H9 (cell line): ENCODE measurements at regions not wholly inside any gene's neighbourhood (a gene's known extent, or its start where the extent isn't known, plus 50 kb on each side); places are given as distances from the start of the nearest gene placed in this dataset.

Experiments used
- DNase-seq: peaks from one replicate; pipeline ENCODE4 v3.0.0-alpha.2; 2017
- H2AFZ ChIP-seq: one replicate; pipeline ENCODE4 v1.6.1; 2013; ENCODE audit warnings: mild to moderate bottlenecking, low read length, control low read depth, moderate library complexity
- H2AK5ac ChIP-seq: 2 replicates; pipeline ENCODE4 v1.6.1; 2013; ENCODE audit warnings: low read length, control low read depth, mixed read lengths; ENCODE audit not compliant: insufficient read length
- H2BK120ac ChIP-seq: one replicate; pipeline ENCODE4 v1.6.1; 2013; ENCODE audit warnings: low read depth, mild to moderate bottlenecking, low read length, control low read depth, inconsistent platforms; ENCODE audit not compliant: poor library complexity, severe bottlenecking
- H2BK12ac ChIP-seq: 2 replicates; pipeline ENCODE4 v1.6.1; 2013; ENCODE audit warnings: low read length, control low read depth, mixed read lengths, low read depth; ENCODE audit not compliant: insufficient read length
- H2BK15ac ChIP-seq: 2 replicates; pipeline ENCODE4 v1.6.1; 2013; ENCODE audit warnings: low read depth, low read length, control low read depth
- H2BK20ac ChIP-seq: one replicate; pipeline ENCODE4 v1.6.1; 2013; ENCODE audit warnings: low read depth, mild to moderate bottlenecking, low read length, control low read depth, inconsistent platforms; ENCODE audit not compliant: poor library complexity, severe bottlenecking
- H2BK5ac ChIP-seq: 2 replicates; pipeline ENCODE4 v1.6.1; 2013; ENCODE audit warnings: low read length, control low read depth, mixed read lengths; ENCODE audit not compliant: insufficient read length
- H3K14ac ChIP-seq: 2 replicates; pipeline ENCODE4 v1.6.1; 2013; ENCODE audit warnings: low read length, control low read depth; ENCODE audit not compliant: insufficient read depth
- H3K18ac ChIP-seq: 2 replicates; pipeline ENCODE4 v1.6.1; 2013; ENCODE audit warnings: low read depth, mild to moderate bottlenecking, mixed read lengths, low read length, control low read depth; ENCODE audit not compliant: insufficient read length
- H3K23ac ChIP-seq: 2 replicates; pipeline ENCODE4 v1.6.1; 2013; ENCODE audit warnings: low read length, control low read depth, mixed read lengths, low read depth; ENCODE audit not compliant: insufficient read length
- H3K23me2 ChIP-seq: 2 replicates; pipeline ENCODE4 v1.6.1; 2013; ENCODE audit warnings: low read depth, mild to moderate bottlenecking, mixed read lengths, low read length, control low read depth; ENCODE audit not compliant: insufficient read length, poor library complexity, severe bottlenecking
- H3K27ac ChIP-seq: 2 replicates; pipeline ENCODE4 v1.5.1; 2013; ENCODE audit warnings: low read length, control low read depth, mixed read lengths, low read depth; ENCODE audit not compliant: insufficient read length
- H3K27me3 ChIP-seq: 2 replicates; pipeline ENCODE4 v1.6.1; 2013; ENCODE audit warnings: low read length, control low read depth, inconsistent platforms; ENCODE audit not compliant: insufficient read depth
- H3K4ac ChIP-seq: 2 replicates; pipeline ENCODE4 v1.6.1; 2013; ENCODE audit warnings: low read depth, mild to moderate bottlenecking, control low read depth, inconsistent platforms, low read length, moderate library complexity
- H3K4me1 ChIP-seq: 2 replicates; pipeline ENCODE4 v1.6.1; 2013; ENCODE audit warnings: low read length, control low read depth, inconsistent platforms; ENCODE audit not compliant: insufficient read depth
- H3K4me2 ChIP-seq: 2 replicates; pipeline ENCODE4 v1.6.1; 2013; ENCODE audit warnings: low read length, control low read depth, mixed read lengths; ENCODE audit not compliant: insufficient read length, insufficient read depth
- H3K56ac ChIP-seq: 2 replicates; pipeline ENCODE4 v1.6.1; 2013; ENCODE audit warnings: low read depth, mild to moderate bottlenecking, mixed read lengths, low read length, control low read depth; ENCODE audit not compliant: insufficient read length
- H3K79me1 ChIP-seq: 2 replicates; pipeline ENCODE4 v1.6.1; 2013; ENCODE audit warnings: low read depth, mild to moderate bottlenecking, moderate library complexity, low read length, control low read depth, inconsistent platforms; ENCODE audit not compliant: insufficient read depth, poor library complexity, severe bottlenecking
- H3K79me2 ChIP-seq: 2 replicates; pipeline ENCODE4 v1.6.1; 2013; ENCODE audit warnings: low read length, control low read depth, inconsistent platforms; ENCODE audit not compliant: insufficient read depth
- H3K9ac ChIP-seq: 2 replicates; pipeline ENCODE4 v1.6.1; 2013; ENCODE audit warnings: low read length, control low read depth, mixed read lengths; ENCODE audit not compliant: insufficient read length; ENCODE audit errors: extremely low read depth
- H3K9me3 ChIP-seq: one replicate; pipeline ENCODE4 v1.6.1; 2013; ENCODE audit warnings: low read depth, low read length, inconsistent platforms; ENCODE audit not compliant: control insufficient read depth
- H3T11ph ChIP-seq: one replicate; pipeline ENCODE4 v1.6.1; 2013; ENCODE audit warnings: mild to moderate bottlenecking, low read length, control low read depth, inconsistent platforms
- H4K20me1 ChIP-seq: one replicate; pipeline ENCODE4 v1.6.1; 2013; ENCODE audit not compliant: control insufficient read depth, insufficient read length, insufficient read depth
- H4K5ac ChIP-seq: 2 replicates; pipeline ENCODE4 v1.6.1; 2013; ENCODE audit warnings: low read depth, mild to moderate bottlenecking, mixed read lengths, low read length, control low read depth; ENCODE audit not compliant: insufficient read length
- H4K8ac ChIP-seq: replicated peaks from 2 replicates; pipeline ENCODE4 v1.6.1; 2013; ENCODE audit warnings: low read length, control low read depth, mixed read lengths, low read depth; ENCODE audit not compliant: insufficient read length
- H4K91ac ChIP-seq: 2 replicates; pipeline ENCODE4 v1.6.1; 2013; ENCODE audit warnings: low read depth, mild to moderate bottlenecking, moderate library complexity, mixed read lengths, low read length, control low read depth; ENCODE audit not compliant: insufficient read length
- H3K27ac Mint-ChIP-seq, 3 experiments: 2 replicates in 2 of 3; 3 replicates in 1 of 3; pipeline ENCODE4 v1.8.0; 2020 to 2021; ENCODE audit warnings: mixed read lengths in 3 of 3, mild to moderate bottlenecking in 1 of 3, moderate library complexity in 1 of 3
- H3K27me3 Mint-ChIP-seq: 2 replicates; pipeline ENCODE4 v1.8.0; 2021; ENCODE audit warnings: low read depth, mild to moderate bottlenecking, moderate library complexity, mixed read lengths
- H3K36me3 Mint-ChIP-seq, 3 experiments: 2 replicates in 2 of 3; 3 replicates in 1 of 3; pipeline ENCODE4 v1.8.0; 2020 to 2021; ENCODE audit warnings: low read depth in 3 of 3, mixed read lengths in 3 of 3; ENCODE audit not compliant: insufficient read depth in 1 of 3
- H3K4me1 Mint-ChIP-seq, 2 experiments: 2 replicates each; pipeline ENCODE4 v1.8.0; 2020; ENCODE audit warnings: mixed read lengths in 2 of 2
- H3K4me3 Mint-ChIP-seq, 2 experiments: 2 replicates in 1 of 2; 3 replicates in 1 of 2; pipeline ENCODE4 v1.8.0; 2020 to 2021; ENCODE audit warnings: mild to moderate bottlenecking in 2 of 2, mixed read lengths in 2 of 2, moderate library complexity in 1 of 2
- H3K9me3 Mint-ChIP-seq, 2 experiments: 2 replicates in 1 of 2; 3 replicates in 1 of 2; pipeline ENCODE4 v1.8.0; 2020; ENCODE audit warnings: mild to moderate bottlenecking in 2 of 2, mixed read lengths in 2 of 2, moderate library complexity in 1 of 2
- WGBS: extraction: QIAGEN DNeasy Blood & Tissue Kit; methylation state at CpG from one replicate; pipeline ENCODE4 v1.1.7; 2013; ENCODE audit warnings: missing lambda C conversion rate, low lambda C conversion rate, mixed read lengths; ENCODE audit not compliant: insufficient read length; ENCODE audit errors: extremely low coverage; 5-methylcytosine and 5-hydroxymethylcytosine counted together
- TF ChIP-seq, protein P1 (sequence below): fragments of 200-600 bp; sonication (generic); conservative IDR thresholded peaks from 3 replicates; pipeline ENCODE4 v1.8.0; 2021; ENCODE audit warnings: antibody characterized with exemption, mild to moderate bottlenecking

DNA sequence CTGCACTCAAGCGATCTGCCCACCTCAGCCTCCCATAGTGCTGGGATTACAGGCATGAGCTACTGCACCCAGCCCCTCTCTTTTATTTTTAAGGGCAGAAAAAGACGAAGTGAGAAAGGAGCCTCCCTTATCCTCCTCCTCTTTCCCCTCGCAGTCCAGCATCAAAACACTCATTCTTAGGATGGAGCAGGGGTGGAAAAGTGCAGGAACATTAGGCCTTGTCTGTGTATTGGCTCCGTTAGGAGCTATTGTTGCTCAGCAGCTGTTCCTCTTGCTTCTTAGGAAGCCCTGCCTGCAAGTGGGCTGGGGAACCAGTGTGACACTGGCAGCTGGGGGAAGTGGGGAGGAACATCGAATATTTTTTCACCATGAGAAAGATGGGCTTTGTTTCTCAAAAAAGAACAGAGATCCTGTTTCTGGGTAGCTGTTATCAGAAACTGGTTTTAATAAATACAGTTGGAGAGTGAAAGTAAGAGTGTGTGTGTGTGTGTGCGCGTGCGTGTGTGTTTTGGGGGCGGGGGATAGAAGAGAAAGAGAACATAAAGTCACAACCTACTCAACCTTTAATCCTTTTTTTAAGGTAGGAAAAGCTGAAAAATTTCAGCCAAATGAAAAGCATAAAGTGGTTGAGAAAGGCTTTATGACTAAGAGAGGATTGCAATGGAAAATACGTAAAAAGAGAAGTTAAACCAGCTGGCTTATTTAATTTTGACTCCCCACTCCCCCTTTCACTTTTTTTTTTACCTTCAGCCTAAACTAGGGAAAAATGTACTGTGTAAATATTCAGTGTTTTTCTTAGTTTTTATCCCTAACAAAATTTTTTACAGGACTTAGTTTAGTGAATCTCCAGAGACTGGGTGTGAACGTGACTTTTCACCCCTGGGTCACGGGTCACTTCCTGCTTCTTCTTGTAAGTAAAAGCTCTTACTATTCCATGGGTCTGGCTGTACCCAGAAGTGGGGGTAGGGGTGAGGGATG lies 197.2 kb upstream of the PLEKHG7 start:
- H3T11ph ChIP-seq = no peak overlapping the region
- H3K79me2 ChIP-seq = no peaks in the 10 kb centered on the region
- peaks cover 21 to 33% of the 10 kb centered on the region in 2 experiments for H3K4me1 Mint-ChIP-seq
- no peak overlapping the region for H3K9ac ChIP-seq
- H4K20me1 ChIP-seq = no peaks in the 10 kb centered on the region
- no peak overlapping the region for H3K56ac ChIP-seq
- peak overlapping the region in 2 of 3 experiments; percentile 25 to 90; a peak in 2 of 7 replicates for H3K27ac Mint-ChIP-seq
- TF ChIP-seq, protein P1, sequence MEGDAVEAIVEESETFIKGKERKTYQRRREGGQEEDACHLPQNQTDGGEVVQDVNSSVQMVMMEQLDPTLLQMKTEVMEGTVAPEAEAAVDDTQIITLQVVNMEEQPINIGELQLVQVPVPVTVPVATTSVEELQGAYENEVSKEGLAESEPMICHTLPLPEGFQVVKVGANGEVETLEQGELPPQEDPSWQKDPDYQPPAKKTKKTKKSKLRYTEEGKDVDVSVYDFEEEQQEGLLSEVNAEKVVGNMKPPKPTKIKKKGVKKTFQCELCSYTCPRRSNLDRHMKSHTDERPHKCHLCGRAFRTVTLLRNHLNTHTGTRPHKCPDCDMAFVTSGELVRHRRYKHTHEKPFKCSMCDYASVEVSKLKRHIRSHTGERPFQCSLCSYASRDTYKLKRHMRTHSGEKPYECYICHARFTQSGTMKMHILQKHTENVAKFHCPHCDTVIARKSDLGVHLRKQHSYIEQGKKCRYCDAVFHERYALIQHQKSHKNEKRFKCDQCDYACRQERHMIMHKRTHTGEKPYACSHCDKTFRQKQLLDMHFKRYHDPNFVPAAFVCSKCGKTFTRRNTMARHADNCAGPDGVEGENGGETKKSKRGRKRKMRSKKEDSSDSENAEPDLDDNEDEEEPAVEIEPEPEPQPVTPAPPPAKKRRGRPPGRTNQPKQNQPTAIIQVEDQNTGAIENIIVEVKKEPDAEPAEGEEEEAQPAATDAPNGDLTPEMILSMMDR = no peak
- WGBS = no CpG with 5 or more reads among the region's 12 CpGs
- no peak overlapping the region for H2BK15ac ChIP-seq
- H3K9me3 Mint-ChIP-seq = no peaks in the 10 kb centered on the region
- no peak for DNase-seq
- no peak overlapping the region; the same call in 1 of the 2 replicates for H3K14ac ChIP-seq
- H2AK5ac ChIP-seq = no peak overlapping the region
- no peaks in the 10 kb centered on the region for H3K9me3 ChIP-seq
- H3K27me3 ChIP-seq = no peaks in the 10 kb centered on the region; the same call in 1 of the 2 replicates
- H4K91ac ChIP-seq = no peak overlapping the region
- H3K27me3 Mint-ChIP-seq = no peaks in the 10 kb centered on the region
- H3K4me3 Mint-ChIP-seq = peak overlapping the region in 1 of 2 experiments; percentile 55; a peak in 2 of 5 replicates
- no peak overlapping the region for H2BK20ac ChIP-seq
- H3K27ac ChIP-seq = no peak overlapping the region
- no peak overlapping the region for H4K5ac ChIP-seq
- no peaks in the 10 kb centered on the region for H3K79me1 ChIP-seq
- peak overlapping the region; percentile 85 for H2AFZ ChIP-seq
- H3K4me1 ChIP-seq = no peaks in the 10 kb centered on the region
- H3K23me2 ChIP-seq = no peaks in the 10 kb centered on the region
- H4K8ac ChIP-seq = peak overlapping the region; percentile 55
- H3K4me2 ChIP-seq = no peak overlapping the region
- no peak overlapping the region for H3K18ac ChIP-seq
- no peak overlapping the region for H3K23ac ChIP-seq
- H3K4ac ChIP-seq = no peak overlapping the region
- H2BK5ac ChIP-seq = no peak overlapping the region
- no peak overlapping the region for H2BK12ac ChIP-seq
- H2BK120ac ChIP-seq = no peak overlapping the region
- H3K36me3 Mint-ChIP-seq = no peaks in the 10 kb centered on the region; a peak in 1 of 7 replicates
